DMS 273 (cell line): ENCODE measurements at regions not wholly inside any gene's neighbourhood (a gene's known extent, or its start where the extent isn't known, plus 50 kb on each side); places are given as distances from the start of the nearest gene placed in this dataset.
A peak's percentile ranks its signal among the peaks of the same experiment; 100 is the strongest.

Source experiments
- DNase-seq: peaks from one replicate; lab custom pipeline; 2025; ENCODE audit not compliant: unreplicated experiment; lab: John Stamatoyannopoulos, UW

GRCh38 chr2:22501851-22502250 lies 883.1 kb upstream of the KLHL29 start:
- DNase-seq = no peak

GRCh38 chr2:22513563-22513962 lies 871.4 kb upstream of the KLHL29 start:
- DNase-seq = no peak

DNA sequence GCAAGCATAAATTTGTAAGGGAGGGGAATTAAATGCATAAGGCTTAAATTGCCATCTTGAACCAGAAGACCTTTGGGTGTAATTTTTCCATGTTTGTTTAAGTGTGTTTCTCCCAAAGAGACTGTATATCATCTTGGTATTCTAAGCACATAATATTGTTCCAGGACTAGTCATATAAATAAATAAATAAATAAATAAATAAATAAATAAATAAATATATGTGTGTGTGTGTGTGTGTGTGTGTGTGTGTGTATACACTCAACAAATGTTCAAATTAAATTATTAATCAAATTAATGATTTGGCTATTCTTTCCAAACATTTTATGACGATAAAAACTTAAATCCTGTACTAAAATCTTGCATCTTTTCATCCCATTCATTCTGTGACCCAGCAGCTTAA lies 867.8 kb upstream of the KLHL29 start:
- no peak for DNase-seq

GRCh38 chr2:22518641-22519040 lies 866.3 kb upstream of the KLHL29 start:
- DNase-seq = no peak

DNA sequence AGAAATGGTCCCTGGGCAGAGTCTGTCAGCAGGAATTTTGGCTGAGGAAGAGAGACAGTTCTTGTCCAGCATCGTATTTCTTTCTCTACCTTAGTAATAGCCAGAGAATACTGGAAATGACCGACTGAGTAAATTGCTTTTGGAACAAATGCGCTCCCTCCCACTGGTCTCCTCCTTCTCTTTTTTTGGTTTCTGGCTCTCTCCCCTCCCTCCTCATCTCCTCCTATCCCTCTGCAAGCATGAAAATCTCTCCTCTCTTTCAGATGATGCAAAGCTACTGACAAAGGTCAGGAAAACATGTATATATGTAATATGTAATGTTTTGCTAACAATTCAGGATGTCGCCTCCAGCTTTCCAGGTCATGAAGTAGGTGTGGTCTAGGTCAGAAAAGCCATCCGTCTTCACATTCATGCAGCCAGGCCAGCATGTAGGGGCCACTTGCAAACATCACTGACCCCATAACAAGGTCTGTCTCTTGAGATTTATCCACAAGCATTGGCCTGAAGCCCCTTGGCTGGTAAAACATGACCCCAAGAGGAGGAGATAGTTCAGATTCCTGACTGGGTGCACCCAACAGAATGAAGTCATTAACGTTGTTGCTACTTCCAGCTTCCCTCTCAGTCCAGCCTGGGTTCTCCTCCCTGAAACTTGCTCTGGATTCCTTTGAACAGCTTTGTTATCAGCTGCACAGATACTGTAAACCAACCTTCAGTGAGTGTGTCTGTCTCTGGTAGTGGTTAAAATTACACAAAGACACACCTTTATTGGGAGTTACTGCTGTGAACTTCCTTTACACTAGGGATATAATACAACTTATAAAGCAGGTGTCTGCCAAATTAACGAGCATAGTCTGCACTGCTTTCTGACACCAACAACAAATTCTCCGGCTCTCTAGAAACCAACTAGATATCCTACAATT lies 864.4 kb upstream of the KLHL29 start:
- no peak for DNase-seq

- no peak for DNase-seq
Measured at GRCh38 chr2:22521620-22522019, 863.4 kb upstream of the KLHL29 start.

DNA sequence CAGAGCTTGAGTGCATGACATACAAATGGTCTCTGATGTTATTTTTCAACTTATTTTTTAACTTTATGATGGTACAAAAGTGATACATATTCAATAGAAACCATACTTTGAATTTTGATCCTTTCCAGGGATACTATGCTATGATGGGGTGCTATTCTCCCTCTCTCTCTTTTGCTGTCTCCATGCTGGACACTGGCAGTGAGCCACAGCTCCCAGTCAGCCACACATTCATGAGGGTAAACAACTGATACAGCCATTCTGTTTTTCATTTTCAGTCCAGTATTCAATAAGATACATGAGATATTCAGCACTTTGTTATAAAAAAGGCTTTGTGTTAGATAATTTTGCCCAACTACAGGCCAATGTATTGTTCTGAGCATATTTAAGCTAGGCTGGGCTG lies 859.3 kb upstream of the KLHL29 start:
- DNase-seq = no peak

- no peak for DNase-seq
Measured at GRCh38 chr2:22530131-22530530, 854.8 kb upstream of the KLHL29 start.

GRCh38 chr2:22536133-22536532 lies 848.8 kb upstream of the KLHL29 start:
- no peak for DNase-seq

- DNase-seq = no peak
Measured at GRCh38 chr2:22554453-22554852, 830.5 kb upstream of the KLHL29 start.

DNA sequence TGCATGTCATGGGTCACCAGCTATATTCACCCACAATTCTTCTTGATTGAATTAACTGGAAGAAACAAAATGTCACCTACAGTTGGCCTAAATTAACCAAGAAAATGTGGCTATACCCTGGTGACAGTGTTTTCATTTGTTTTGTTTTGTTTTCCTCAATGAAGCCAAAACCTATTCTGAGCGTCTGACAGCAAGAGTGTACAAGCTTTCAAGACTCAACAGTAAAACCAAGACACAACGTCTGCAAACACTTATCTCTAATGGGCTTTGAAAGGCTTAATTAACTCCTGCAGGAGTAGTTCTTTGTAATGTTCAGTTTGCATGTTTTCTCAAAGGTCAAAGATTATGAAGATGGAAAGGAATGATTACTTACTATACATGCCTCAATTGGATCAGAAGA lies 827.6 kb upstream of the KLHL29 start:
- DNase-seq = no peak

DNA sequence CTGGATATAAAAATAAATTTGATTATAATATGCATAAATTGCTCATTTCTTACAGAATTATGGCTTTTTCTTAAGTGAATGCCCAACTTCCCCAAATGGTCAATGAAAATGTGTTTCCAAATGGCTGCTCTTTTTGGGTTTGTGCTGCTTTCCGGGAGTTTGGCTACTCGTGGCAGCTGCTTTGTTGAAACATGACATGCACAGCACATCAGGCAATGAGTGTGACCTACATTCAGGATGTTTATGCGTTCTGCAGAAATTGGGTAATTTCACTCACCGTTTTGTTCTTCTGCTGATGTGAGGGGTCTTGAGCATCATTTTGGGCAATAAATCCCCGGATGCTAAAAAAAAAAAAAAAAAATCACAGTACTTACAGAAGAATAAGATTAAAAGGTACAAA lies 825.0 kb upstream of the KLHL29 start:
- DNase-seq = no peak

DNA sequence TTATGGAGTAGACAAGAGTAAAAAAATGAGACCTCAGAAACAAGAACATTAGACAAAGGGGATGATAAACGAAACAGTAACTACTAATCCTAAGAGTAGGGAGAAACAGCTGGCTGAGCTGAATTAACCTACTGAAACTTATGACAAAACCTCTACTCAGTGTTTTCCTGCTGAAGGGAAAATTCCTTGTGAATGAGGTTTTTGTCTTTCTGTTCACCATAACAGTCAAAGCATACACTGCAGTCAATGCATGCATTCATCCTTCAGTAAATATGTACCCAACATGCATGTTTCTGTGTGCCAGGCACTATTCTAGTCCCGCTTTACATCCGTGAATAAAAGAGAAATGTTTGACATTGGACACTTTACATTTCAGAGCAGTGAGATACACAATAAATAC lies 805.6 kb upstream of the KLHL29 start:
- no peak for DNase-seq

- DNase-seq = no peak
Measured at GRCh38 chr2:22582107-22582506, 802.9 kb upstream of the KLHL29 start.

DNA sequence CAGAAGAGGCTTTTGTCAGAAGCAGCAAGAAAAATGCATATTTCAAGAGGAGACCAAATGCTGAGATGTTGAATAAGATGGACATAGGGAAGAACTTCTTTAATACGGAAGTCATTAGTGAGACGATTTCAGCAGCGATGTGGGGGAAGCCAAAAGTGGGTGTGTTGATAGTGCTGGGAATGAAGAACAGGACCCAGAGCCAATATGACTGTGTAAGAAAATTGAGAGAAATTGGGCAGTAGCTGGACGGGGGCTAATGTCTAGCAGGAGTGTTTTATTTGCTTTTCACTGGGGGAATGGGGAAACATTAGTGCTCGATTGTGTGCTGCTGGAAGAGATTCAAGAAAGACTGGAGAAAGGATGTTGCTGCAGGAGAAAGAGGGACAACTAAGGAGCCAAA lies 788.7 kb upstream of the KLHL29 start:
- DNase-seq = no peak

- no peak for DNase-seq
Measured at GRCh38 chr2:22600156-22600555, 784.8 kb upstream of the KLHL29 start.

- no peak for DNase-seq
Measured at GRCh38 chr2:22600999-22601398, 784.0 kb upstream of the KLHL29 start.

- DNase-seq = no peak
Measured at GRCh38 chr2:22604136-22604535, 780.8 kb upstream of the KLHL29 start.

DNA sequence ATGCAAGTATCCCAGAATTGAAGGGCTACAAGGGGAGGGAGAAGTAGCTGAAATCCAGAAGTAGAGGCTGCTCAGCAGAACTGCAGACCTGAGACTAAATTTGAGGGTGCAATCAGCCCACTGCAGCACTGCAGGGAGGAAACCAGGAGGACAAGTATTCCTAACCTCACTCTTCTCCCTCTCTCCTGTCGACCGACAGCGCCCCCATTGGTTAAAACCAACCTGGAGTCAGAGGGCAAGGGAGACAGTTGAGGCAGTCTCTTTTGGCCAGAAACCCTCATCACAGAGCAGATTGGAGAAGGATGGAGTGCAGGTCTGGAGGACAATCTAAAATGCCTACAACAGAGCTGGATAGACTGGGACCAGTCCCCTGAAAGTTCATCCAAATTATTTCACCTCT lies 768.9 kb upstream of the KLHL29 start:
- no peak for DNase-seq

GRCh38 chr2:22623620-22624019 lies 761.4 kb upstream of the KLHL29 start:
- no peak for DNase-seq

DNA sequence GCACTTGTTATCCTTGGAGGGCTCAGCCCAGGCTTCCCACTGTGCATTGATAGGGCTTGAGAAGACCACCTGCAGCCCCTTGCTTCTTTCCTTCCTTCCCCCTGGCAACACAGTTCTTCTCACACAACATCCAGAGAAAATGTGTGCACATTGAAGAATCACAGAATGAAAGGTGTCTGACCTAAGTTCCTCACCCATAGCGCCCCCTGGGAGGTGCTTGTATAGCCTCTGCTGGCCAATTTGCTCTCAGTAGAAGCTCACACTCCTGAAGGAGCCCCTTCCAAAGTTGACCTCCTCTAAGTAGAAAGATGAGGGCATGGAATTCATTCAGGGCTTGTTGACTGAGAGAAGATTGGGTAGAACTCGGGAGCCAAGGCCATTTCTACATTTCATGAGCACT lies 758.4 kb upstream of the KLHL29 start:
- DNase-seq = peak; percentile 65

- DNase-seq = no peak
Measured at GRCh38 chr2:22628221-22628620, 756.8 kb upstream of the KLHL29 start.

DNA sequence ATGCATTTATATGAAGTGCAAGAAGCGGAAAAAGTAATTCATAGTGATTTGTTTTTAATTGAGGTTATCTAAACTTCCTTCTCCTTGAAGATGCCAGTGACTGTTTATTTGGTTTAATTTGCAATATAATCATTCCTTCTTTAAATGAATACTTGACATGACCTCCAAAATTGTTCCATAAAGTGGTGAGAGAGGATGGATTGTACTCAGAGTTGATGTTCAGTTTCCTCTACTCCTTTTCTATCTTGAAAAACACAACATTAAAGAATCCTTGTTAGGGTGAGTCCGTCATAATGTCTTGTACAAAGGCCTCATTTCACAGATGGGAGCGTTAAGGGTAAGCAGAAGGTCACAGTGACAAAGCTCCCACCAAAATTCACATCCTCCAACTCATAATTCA lies 756.1 kb upstream of the KLHL29 start:
- no peak for DNase-seq
